HepG2 (cell line): ENCODE measurements at regions not wholly inside any gene's neighbourhood (a gene's known extent, or its start where the extent isn't known, plus 50 kb on each side); places are given as distances from the start of the nearest gene placed in this dataset.

Experiments used
- ATAC-seq: fragments of 200-7000 bp; cut with Tn5 transposase; 3 replicates; pipeline ENCODE4 v1.9.1; 2020; ENCODE audit warnings: mild to moderate bottlenecking, moderate library complexity
- BruUV-seq: library from RNA; stranded (reverse); fragments of 400-500 nt; replicated peaks from 2 replicates; lab custom pipeline; 2021; lab: Mats Ljungman, UMichigan
- CTCF ChIA-PET: fragments of 300-600 bp; formaldehyde crosslinking; extraction: SDS; loops from one replicate; lab custom pipeline; 2021; ENCODE audit warnings: low total read pairs, inconsistent platforms, low intra/inter-chr PET ratio; lab: Yijun Ruan, JAX
- POLR2A ChIA-PET: fragments of 350-600 bp; sonication (Branson Sonifier 250); formaldehyde crosslinking; loops from one replicate; lab custom pipeline; 2020; ENCODE audit warnings: antibody characterized with exemption, inconsistent platforms; lab: Yijun Ruan, JAX
- DNase-seq: peaks from one replicate; pipeline ENCODE4 v3.0.0-alpha.2; 2015; ENCODE audit warnings: low spot score
- FAIRE-seq: peaks from 3 replicates; lab custom pipeline; 2011; peaks lifted over from hg19 to GRCh38; lab: Jason Lieb, UNC
- H2AFZ ChIP-seq: one replicate; pipeline ENCODE4 v1.6.1; 2011; ENCODE audit warnings: low read length, inconsistent platforms
- H3K27ac ChIP-seq: fragments of 300-600 bp; 3 replicates; pipeline ENCODE4 v1.8.0; 2011; ENCODE audit warnings: mixed run types, mild to moderate bottlenecking, mixed read lengths, low read length, inconsistent platforms; ENCODE audit not compliant: insufficient read depth; ENCODE audit errors: extremely low read length
- H3K27me3 ChIP-seq, 2 experiments: fragments of 200-600 bp in 1 of 2; 2 replicates in 1 of 2; 3 replicates in 1 of 2; pipeline versions ENCODE4 v1.6.0 to v1.8.0; 2011; ENCODE audit warnings: low read length in 2 of 2, mild to moderate bottlenecking in 2 of 2, moderate library complexity in 2 of 2, inconsistent platforms in 1 of 2; ENCODE audit not compliant: insufficient read depth in 2 of 2, control insufficient read depth in 1 of 2
- H3K36me3 ChIP-seq, 2 experiments: fragments of 200-600 bp in 1 of 2; replicated peaks in 1 of 2; 2 replicates in 1 of 2; 3 replicates in 1 of 2; pipeline versions ENCODE4 v1.5.1 to v1.8.0; 2011; ENCODE audit warnings: low read length in 2 of 2, inconsistent platforms in 1 of 2; ENCODE audit not compliant: insufficient read depth in 2 of 2, control insufficient read depth in 1 of 2
- H3K4me1 ChIP-seq: 2 replicates; pipeline ENCODE4 v1.5.1; 2012; ENCODE audit warnings: low read length, inconsistent platforms; ENCODE audit not compliant: insufficient read depth
- H3K4me2 ChIP-seq: 2 replicates; pipeline ENCODE4 v1.6.0; 2011; ENCODE audit warnings: low read depth, low read length, inconsistent platforms
- H3K4me3 ChIP-seq, 3 experiments: fragments of 200-600 bp in 1 of 3; sonication (generic), shearing (Covaris generic) in 1 of 3; replicated peaks in 1 of 3; 2 replicates each; pipeline ENCODE4 v1.5.1; 2011 to 2016; ENCODE audit warnings: low read length in 3 of 3, inconsistent platforms in 2 of 3, low read depth in 2 of 3, mild to moderate bottlenecking in 2 of 3, control low read depth in 1 of 3, mixed read lengths in 1 of 3; ENCODE audit not compliant: insufficient read depth in 1 of 3
- H3K79me2 ChIP-seq: one replicate; pipeline ENCODE4 v1.6.1; 2011; ENCODE audit warnings: low read length, inconsistent platforms; ENCODE audit not compliant: insufficient read depth
- H3K9ac ChIP-seq: 2 replicates; pipeline ENCODE4 v1.6.0; 2011; ENCODE audit warnings: mild to moderate bottlenecking, low read depth, low read length, inconsistent platforms; ENCODE audit not compliant: insufficient read depth
- H3K9me3 ChIP-seq: 2 replicates; pipeline ENCODE4 v1.5.1; 2012; ENCODE audit warnings: mild to moderate bottlenecking, low read length
- H4K20me1 ChIP-seq: 2 replicates; pipeline ENCODE4 v1.6.0; 2011; ENCODE audit warnings: inconsistent platforms, mild to moderate bottlenecking, low read length, moderate library complexity; ENCODE audit not compliant: insufficient read depth
- ATF7 ChIP-seq, 2 experiments: fragments of 450-650 bp in 1 of 2; sonication (generic) in 1 of 2; formaldehyde crosslinking in 1 of 2; IDR thresholded peaks; 2 replicates each; pipeline versions ENCODE4 v1.4.0 to v1.6.1; 2016 to 2020; ENCODE audit warnings: antibody characterized with exemption in 1 of 2, mild to moderate bottlenecking in 1 of 2, missing genetic modification reagents in 1 of 2
- CEBPB ChIP-seq: IDR thresholded peaks from 2 replicates; pipeline ENCODE4 v1.6.1; 2011; ENCODE audit warnings: low read depth, low read length, improper control_type of control experiment, borderline replicate concordance
- ELF3 ChIP-seq: IDR thresholded peaks from 2 replicates; pipeline ENCODE4 v1.6.1; 2016; ENCODE audit warnings: missing genetic modification reagents, missing compliant biosample characterization
- MYC ChIP-seq: sonication (generic); formaldehyde crosslinking; IDR thresholded peaks from 2 replicates; pipeline ENCODE4 v1.9.0; 2021; ENCODE audit warnings: missing genetic modification reagents, borderline replicate concordance
- PRMT3 ChIP-seq: sonication (generic); formaldehyde crosslinking; IDR thresholded peaks from 2 replicates; pipeline ENCODE4 v1.8.1; 2022; ENCODE audit warnings: low read depth, mild to moderate bottlenecking, moderate library complexity, missing genetic modification reagents, borderline replicate concordance
- TARDBP ChIP-seq: sonication (generic); formaldehyde crosslinking; IDR thresholded peaks from 2 replicates; pipeline ENCODE4 v1.8.0; 2022; ENCODE audit warnings: mild to moderate bottlenecking, missing genetic modification reagents
- ZNF563 ChIP-seq: sonication (generic); formaldehyde crosslinking; IDR thresholded peaks from 2 replicates; pipeline ENCODE4 v1.8.0; 2022; ENCODE audit warnings: mild to moderate bottlenecking, moderate library complexity, missing genetic modification reagents
- ZNF747 ChIP-seq: sonication (generic); formaldehyde crosslinking; IDR thresholded peaks from 2 replicates; pipeline ENCODE4 v1.8.1; 2023; ENCODE audit warnings: missing genetic modification reagents, mild to moderate bottlenecking, borderline replicate concordance
- ZNF749 ChIP-seq: sonication (generic); formaldehyde crosslinking; IDR thresholded peaks from 2 replicates; pipeline ENCODE4 v1.8.0; 2022; ENCODE audit warnings: mild to moderate bottlenecking, missing genetic modification reagents, moderate library complexity, borderline replicate concordance
- WGBS: methylation state at CpG from one replicate; pipeline ENCODE4 v1.1.6; 2017; ENCODE audit warnings: low lambda C conversion rate; 5-methylcytosine and 5-hydroxymethylcytosine counted together
- in situ Hi-C: cut with HindIII; loops from 2 replicates; pipeline ENCODE4 v1.10.0; 2017; ENCODE audit warnings: low pct_unique_long_range_greater_than_20kb; ENCODE audit not compliant: extremely low pct_ligation_motif_present
- intact Hi-C: fragments of 100-400 bp; cut with micrococcal nuclease; formaldehyde crosslinking; loops from one replicate; pipeline ENCODE4 v1.10.0; 2022; ENCODE audit not compliant: unreplicated experiment

GRCh38 chr2:51997571-51997970 is 965.6 kb upstream of the NRXN1 start:
- H3K27ac ChIP-seq: no peak overlapping the region
- no peaks in the 10 kb centered on the region for H3K36me3 ChIP-seq
- no peaks in the 10 kb centered on the region for H4K20me1 ChIP-seq
- FAIRE-seq (no peak), ATAC-seq (no peak), DNase-seq (no peak)
- intact Hi-C loops (no loop called here), in situ Hi-C loops (no loop called here)
- TF ChIP-seq ZNF563: no peak
- TF ChIP-seq ELF3: no peak
- no peak for TF ChIP-seq TARDBP
- TF ChIP-seq ZNF749: no peak
- no peak for TF ChIP-seq PRMT3 (CRISPR knock-in tag)
- H3K4me2 ChIP-seq: no peak overlapping the region
- H3K79me2 ChIP-seq: no peaks in the 10 kb centered on the region
- CTCF ChIA-PET: no interaction called here
- no peak overlapping the region for H3K9ac ChIP-seq
- BruUV-seq: no TSS peak
- H3K27me3 ChIP-seq: no peaks in the 10 kb centered on the region
- WGBS: 4% methylated on average over 2 of the region's 2 CpGs
- H2AFZ ChIP-seq: no peak overlapping the region
- POLR2A ChIA-PET: no interaction called here
- H3K9me3 ChIP-seq: peaks cover 68% of the 10 kb centered on the region
- H3K4me1 ChIP-seq: no peaks in the 10 kb centered on the region
- H3K4me3 ChIP-seq: no peak overlapping the region

- Histone ChIP-seq H3K36me3 (no peaks in the 10 kb centered on the region), H3K4me3 (no peak overlapping the region), H4K20me1 (no peaks in the 10 kb centered on the region), H2AFZ (no peak overlapping the region), H3K79me2 (no peaks in the 10 kb centered on the region), H3K4me1 (no peaks in the 10 kb centered on the region), H3K4me2 (no peak overlapping the region), H3K27ac (no peak overlapping the region), H3K27me3 (no peaks in the 10 kb centered on the region), H3K9me3 (peaks cover 64% of the 10 kb centered on the region), H3K9ac (no peak overlapping the region)
- FAIRE-seq: no peak
- CTCF ChIA-PET: no interaction called here
- BruUV-seq: no TSS peak
- intact Hi-C loops: no loop called here
- POLR2A ChIA-PET: no interaction called here
- no peak for TF ChIP-seq PRMT3 (CRISPR knock-in tag)
- TF ChIP-seq MYC (CRISPR knock-in tag): no peak
- TF ChIP-seq ZNF747: no peak
- TF ChIP-seq CEBPB: peak; percentile 42; the same call in 1 of the 2 replicates
- peak; percentile 27; the same call in 1 of the 2 replicates for TF ChIP-seq ATF7 (IDR thresholded peaks at IDR 0.05)
- no peak for TF ChIP-seq ATF7 (CRISPR knock-in tag; IDR thresholded peaks at IDR 0.05)
- DNase-seq: no peak
- 55% methylated on average over 1 of the region's 1 CpG for WGBS
- no peak for ATAC-seq
- in situ Hi-C loops: no loop called here
Observed at GRCh38 chr2:51995293-51995692, 963.4 kb upstream of the NRXN1 start.
